ENCODE measurements at regions not wholly inside any gene's neighbourhood (a gene's known extent, or its start where the extent isn't known, plus 50 kb on each side); places are given as distances from the start of the nearest gene placed in this dataset.
"Not testable (repeated sequence)": the region's sequence is repeated elsewhere in the genome, so short reads cannot be mapped to it uniquely, and the experiment has no call there.

DNA sequence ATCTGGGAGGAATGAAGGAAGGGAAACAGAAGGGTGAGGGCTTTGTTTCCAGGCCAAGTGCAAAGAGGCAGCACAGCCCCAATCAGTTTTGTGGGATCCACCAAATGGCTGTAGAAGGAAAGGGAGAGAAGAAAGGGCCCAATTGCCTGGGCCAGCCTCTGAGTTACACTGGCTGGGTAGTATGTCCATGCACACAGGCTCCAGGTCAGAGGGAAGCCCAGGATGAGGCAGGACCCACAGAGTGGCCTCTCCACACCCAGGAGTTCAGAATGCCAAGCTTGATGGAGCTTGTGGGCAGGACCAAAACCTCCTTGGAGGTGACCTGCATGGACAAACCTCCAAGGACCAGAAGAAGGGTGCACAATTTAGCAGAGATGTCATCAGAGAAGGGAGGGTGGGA, 178.2 kb upstream of the TSHZ3 start:
- no peak for DNase-seq (ENCODE audit: low read depth in 1 of 2, low spot score in 1 of 2)
- in situ Hi-C loops (cut with HindIII; ENCODE audit: low pct_unique_long_range_greater_than_20kb, low sequenced_read_pairs): no loop called here
- no peak for TF ChIP-seq JUND (IDR thresholded peaks at IDR 0.05; ENCODE audit: low read depth)

DNA sequence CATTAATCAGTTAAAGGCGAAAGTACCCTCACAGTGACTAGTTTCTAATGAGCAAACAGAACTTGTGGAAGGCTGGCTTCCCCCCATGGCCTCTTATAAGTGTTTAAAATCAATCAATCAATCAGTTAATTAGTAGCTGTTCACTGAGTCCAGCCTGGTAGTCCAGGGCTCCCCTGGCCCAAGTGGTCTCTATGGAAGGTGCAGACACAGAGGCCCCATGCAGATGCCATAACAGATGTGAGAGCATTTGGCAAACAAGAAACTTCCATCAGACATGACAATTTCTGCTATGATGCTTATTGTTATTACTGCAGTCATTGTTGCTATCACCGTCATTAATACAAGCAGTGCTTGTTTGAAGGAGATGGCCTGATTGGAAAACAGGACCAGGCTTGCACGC, 179.0 kb upstream of the TSHZ3 start:
- in situ Hi-C loops (cut with HindIII; ENCODE audit: low pct_unique_long_range_greater_than_20kb, low sequenced_read_pairs): no loop called here
- TF ChIP-seq JUND (IDR thresholded peaks at IDR 0.05; ENCODE audit: low read depth): no peak
- DNase-seq (ENCODE audit: low read depth in 1 of 2, low spot score in 1 of 2): no peak

DNA sequence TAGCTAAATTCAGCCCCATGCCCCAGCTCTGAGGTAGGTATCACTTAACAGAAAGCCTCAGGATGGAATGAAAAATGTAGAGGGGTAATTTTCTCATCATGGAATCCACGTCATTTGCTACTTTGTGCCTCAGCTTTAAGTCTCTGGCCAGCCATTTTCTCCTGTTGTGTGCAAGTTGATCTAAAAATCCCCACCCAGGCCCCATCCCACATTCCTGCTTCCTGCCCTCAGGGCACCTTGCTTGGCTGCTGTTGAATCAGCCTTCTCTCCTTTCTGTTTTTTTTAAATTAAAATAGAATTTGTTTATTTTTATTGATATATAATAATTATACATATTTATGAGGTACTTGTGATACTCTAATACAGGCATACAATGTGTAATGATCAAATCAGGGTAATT, 179.9 kb upstream of the TSHZ3 start:
- no peak for TF ChIP-seq JUND (IDR thresholded peaks at IDR 0.05; ENCODE audit: low read depth)
- no peak for DNase-seq (ENCODE audit: low read depth in 1 of 2, low spot score in 1 of 2)
- in situ Hi-C loops (cut with HindIII; ENCODE audit: low pct_unique_long_range_greater_than_20kb, low sequenced_read_pairs): no loop called here

DNA sequence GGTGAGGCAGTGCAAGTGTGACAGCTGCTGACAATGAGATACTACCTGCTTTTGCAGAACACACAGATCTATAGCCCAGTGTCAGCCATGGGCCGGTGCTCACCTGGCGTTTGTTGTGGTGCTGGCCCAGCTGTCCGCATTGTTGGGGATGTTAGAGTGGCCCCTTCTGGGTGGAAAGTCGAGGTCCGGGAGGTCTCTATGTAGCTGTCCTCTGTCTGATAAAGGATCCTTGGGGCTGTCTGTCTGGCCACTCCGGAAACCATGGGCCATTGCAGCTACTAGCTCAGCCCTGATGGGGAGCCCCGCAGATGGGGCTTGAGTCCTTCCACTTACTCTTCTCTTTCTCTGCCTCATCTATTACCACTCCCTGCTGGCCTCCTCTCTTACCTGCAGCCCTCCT, 181.5 kb upstream of the TSHZ3 start:
- no peak for DNase-seq (ENCODE audit: low read depth in 1 of 2, low spot score in 1 of 2)
- in situ Hi-C loops (cut with HindIII; ENCODE audit: low pct_unique_long_range_greater_than_20kb, low sequenced_read_pairs): no loop called here
- TF ChIP-seq JUND (IDR thresholded peaks at IDR 0.05; ENCODE audit: low read depth): no peak

DNA sequence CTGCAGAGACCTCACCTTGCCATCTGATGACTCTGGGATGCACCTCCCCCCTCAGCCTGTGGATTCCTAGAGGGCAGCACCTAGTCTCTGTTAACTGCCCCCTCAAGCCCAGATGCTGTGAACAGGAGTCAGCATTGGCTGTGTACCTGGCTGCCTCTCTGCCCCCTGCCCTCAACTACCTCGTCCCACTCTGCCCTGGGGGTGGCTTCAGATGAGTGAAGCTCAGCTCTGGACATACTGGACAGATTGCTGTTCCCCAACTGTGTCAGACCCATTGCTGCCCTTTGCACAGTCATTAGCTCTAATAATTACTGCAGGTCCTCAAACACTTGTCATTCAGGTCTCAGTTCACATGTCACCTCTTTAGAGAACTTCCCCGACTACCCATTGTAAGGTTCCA, 182.1 kb upstream of the TSHZ3 start:
- no peak for DNase-seq (ENCODE audit: low read depth in 1 of 2, low spot score in 1 of 2)
- TF ChIP-seq JUND (IDR thresholded peaks at IDR 0.05; ENCODE audit: low read depth): no peak
- in situ Hi-C loops (cut with HindIII; ENCODE audit: low pct_unique_long_range_greater_than_20kb, low sequenced_read_pairs): no loop called here

DNA sequence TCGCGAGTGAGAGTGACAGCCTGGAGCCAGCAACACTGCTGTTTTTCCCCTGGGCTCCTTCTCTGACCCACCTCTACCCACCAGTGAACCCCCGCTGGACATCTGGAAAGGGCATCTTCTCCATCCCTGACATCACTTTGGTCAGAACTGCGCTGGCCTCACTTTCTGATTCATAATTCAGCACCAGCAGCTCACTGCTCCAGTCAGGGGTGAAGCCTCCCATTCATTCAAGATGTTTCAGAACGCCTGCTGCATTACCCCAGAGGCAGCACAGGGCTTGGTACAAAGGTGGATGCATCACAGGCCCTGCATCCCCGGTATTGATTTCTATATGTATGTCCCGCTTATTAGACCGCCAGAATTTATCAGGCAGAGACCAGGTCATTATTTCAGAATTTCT, 182.8 kb upstream of the TSHZ3 start:
- no peak for TF ChIP-seq JUND (IDR thresholded peaks at IDR 0.05; ENCODE audit: low read depth)
- in situ Hi-C loops (cut with HindIII; ENCODE audit: low pct_unique_long_range_greater_than_20kb, low sequenced_read_pairs): no loop called here
- no peak for DNase-seq (ENCODE audit: low read depth in 1 of 2, low spot score in 1 of 2)

DNA sequence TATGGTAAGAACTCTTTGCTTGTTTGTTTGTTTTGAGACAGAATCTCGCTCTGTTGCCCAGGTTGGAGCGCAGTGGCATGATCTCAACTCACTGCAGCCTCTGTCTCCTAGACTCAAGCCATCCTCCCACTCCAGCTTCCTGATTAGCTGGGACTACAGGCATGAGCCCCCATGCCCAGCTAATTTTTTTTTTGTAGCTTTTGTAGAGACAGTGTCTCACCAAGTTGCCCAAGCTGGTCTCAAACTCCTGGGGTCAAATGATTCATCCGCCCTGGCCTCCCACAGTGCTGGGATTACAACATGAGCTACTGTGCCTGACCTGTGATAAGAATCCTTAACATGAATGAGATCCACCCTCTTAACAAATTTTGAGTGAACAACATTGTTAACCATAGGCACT, 183.9 kb upstream of the TSHZ3 start:
- TF ChIP-seq JUND (IDR thresholded peaks at IDR 0.05; ENCODE audit: low read depth): no peak
- DNase-seq (ENCODE audit: low read depth in 1 of 2, low spot score in 1 of 2): no peak
- in situ Hi-C loops (cut with HindIII; ENCODE audit: low pct_unique_long_range_greater_than_20kb, low sequenced_read_pairs): no loop called here

DNA sequence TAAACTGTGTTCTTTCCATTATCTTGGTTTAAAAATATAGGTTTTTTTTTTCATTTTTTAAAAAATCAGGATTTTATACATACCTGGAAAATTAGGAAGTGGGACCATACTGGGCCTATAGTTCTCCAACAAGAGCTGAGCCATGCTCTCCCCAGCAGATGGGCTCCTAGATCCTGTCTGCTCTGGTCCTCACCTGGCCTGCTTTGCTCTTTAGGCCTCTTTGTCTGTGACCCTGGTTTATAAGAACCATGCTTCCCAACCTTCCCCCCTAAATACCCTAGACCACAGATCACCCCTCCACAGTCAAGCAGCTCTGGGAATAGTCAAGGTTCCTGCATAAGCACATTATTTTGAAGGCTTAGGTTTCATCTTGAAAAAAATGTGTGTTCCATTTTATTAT, 185.0 kb upstream of the TSHZ3 start:
- DNase-seq (ENCODE audit: low read depth in 1 of 2, low spot score in 1 of 2): no peak
- in situ Hi-C loops (cut with HindIII; ENCODE audit: low pct_unique_long_range_greater_than_20kb, low sequenced_read_pairs): no loop called here
- TF ChIP-seq JUND (IDR thresholded peaks at IDR 0.05; ENCODE audit: low read depth): no peak

DNA sequence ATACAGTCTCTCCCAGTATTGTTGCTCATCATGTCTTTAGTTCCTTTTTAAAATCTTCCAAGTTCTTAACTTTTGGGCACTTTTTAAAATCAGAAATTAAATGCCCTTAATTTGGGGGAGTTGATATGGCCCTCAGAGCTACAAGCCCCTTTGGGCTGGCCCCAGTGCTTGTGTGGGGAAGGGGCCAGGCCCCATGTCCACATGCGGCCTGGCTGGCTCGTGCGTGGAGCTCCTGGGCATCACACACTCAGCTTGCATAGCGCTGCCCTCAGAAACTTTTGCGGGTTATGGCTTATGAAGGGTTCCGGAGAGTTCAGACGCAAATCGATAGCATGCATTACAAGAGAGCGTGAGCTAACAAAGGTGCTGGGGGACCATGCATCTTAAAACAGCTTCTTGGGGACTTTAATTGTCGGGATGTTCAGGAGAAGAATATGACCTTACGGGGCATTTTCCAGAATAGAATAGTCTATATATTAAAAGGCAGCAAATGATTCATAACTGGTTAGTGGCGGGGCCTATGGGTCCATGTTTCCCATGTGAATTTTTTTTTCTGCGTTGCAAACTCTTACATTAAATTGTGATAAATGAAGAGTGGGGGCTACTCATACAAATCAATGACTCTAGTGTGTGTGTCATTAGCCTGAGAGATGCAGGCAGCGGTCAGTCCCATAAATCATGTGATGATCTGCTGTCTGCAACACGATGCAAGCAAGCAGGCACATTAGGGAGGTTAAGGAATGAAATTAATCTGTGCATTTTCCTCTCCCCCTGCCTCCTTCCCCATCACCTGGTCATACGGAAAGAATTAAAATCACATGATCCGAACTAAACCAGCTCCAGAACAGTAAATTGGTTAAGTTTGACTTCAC, 185.8 kb upstream of the TSHZ3 start:
- in situ Hi-C loops (cut with HindIII; ENCODE audit: low pct_unique_long_range_greater_than_20kb, low sequenced_read_pairs): no loop called here
- DNase-seq (ENCODE audit: low read depth in 1 of 2, low spot score in 1 of 2): no peak
- TF ChIP-seq JUND (IDR thresholded peaks at IDR 0.05; ENCODE audit: low read depth): no peak

DNA sequence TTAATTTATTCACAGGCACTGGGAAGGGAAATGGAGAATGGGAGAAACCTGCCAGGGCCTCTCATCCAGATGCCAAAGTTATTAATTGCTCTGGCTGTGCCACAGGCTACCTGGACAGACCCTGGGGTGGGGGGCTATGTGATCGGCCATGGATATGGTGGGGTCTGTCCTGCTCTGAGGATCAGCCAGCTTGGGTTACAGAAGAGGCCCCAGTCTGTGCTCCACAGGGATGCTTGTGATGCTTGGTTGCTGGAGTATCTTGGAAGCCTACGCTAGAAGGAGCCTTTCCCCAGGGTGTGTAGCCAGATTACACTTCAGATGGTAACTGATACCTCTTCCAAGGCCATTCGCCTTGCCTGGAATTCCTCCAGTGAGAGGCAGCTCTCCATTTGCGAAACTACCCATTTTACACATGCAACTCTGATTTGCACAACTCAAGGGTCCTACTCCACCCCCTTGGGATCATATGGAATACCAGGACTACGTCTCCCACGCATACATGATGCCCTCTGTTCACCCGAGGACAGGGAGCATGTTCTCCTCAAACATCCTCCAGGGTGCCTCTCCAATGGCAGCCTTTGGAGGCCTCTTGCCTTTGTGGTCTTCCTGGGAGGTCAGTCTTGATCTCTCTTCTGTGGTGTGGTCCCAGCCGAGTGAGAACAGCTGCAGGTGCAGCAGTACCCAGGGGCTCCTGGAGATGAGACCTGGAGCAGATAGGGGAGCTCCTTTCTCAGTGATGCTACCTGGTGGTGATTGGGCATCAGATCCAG, 186.6 kb upstream of the TSHZ3 start:
- in situ Hi-C loops (cut with HindIII; ENCODE audit: low pct_unique_long_range_greater_than_20kb, low sequenced_read_pairs): no loop called here
- DNase-seq (ENCODE audit: low read depth in 1 of 2, low spot score in 1 of 2): no peak
- no peak for TF ChIP-seq JUND (IDR thresholded peaks at IDR 0.05; ENCODE audit: low read depth)

DNA sequence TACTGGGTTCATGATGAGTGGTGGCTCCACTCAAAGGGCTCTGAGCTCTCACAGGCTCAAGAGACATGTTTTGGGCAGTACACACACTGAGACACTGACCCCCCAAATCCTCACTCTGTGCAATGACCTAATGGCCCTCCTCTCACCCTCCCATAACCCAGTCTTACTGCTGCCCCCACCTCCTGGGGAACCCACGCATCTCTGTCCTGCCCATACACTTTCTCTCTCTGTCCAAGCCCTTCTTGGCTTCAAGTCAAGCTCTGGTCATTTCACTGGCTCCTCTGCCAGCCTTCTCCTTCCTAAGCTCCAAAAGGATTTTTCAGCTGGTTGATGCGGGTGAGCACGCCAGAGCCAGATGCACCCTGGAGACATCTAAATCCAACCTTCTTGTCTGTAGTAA, 187.9 kb upstream of the TSHZ3 start:
- in situ Hi-C loops (cut with HindIII; ENCODE audit: low pct_unique_long_range_greater_than_20kb, low sequenced_read_pairs): no loop called here
- no peak for TF ChIP-seq JUND (IDR thresholded peaks at IDR 0.05; ENCODE audit: low read depth)
- DNase-seq (ENCODE audit: low read depth in 1 of 2, low spot score in 1 of 2): no peak

DNA sequence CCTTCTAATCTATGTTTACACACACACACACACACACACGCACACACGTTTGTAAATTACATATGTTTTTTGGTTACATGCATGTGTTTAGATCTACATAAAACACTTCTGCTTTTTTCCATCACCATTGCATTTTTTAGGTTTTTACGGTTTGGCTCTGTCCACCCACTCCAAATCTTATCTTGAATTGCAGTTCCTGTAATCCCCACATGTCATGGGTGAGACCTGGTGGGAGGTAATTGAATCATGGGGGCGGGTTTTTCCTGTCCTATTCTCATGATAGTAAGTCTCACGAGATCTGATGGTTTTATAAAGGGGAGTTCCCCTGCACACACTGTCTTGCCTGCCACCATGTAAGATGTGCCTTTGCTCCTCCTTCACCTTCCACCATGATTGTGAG, 188.7 kb upstream of the TSHZ3 start:
- in situ Hi-C loops (cut with HindIII; ENCODE audit: low pct_unique_long_range_greater_than_20kb, low sequenced_read_pairs); DNase-seq (ENCODE audit: low read depth in 1 of 2, low spot score in 1 of 2): not testable (repeated sequence)

DNA sequence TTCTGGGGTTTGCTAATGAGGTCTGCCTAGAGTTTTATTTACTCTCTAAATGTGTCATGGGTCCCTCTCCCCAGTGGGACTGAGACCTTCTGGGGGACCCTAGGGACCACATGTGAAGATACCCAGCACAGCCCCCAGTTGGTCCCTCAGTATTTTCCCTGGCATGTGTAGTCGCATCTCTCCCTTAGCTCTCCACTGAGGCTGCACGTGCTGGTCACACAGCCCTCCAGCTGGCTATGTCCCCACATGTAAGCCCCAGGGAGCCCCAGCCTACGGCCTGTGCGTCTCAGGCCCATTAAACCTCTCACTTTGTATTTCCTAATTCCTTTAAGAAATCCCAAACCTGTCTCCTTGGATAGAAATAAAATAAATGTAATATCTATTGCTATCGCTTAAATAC, 189.6 kb upstream of the TSHZ3 start:
- DNase-seq (ENCODE audit: low read depth in 1 of 2, low spot score in 1 of 2): no peak
- in situ Hi-C loops (cut with HindIII; ENCODE audit: low pct_unique_long_range_greater_than_20kb, low sequenced_read_pairs): no loop called here
- TF ChIP-seq JUND (IDR thresholded peaks at IDR 0.05; ENCODE audit: low read depth): no peak

Data from T47D (cell line).